HUES48 (cell line): ENCODE measurements at regions not wholly inside any gene's neighbourhood (a gene's known extent, or its start where the extent isn't known, plus 50 kb on each side); places are given as distances from the start of the nearest gene placed in this dataset.
"Not testable (repeated sequence)": the region's sequence is repeated elsewhere in the genome, so short reads cannot be mapped to it uniquely, and the experiment has no call there.

Experiments
- H3K27ac ChIP-seq: one replicate; pipeline ENCODE4 v1.7.0; 2013; ENCODE audit warnings: low read depth, low read length, inconsistent platforms
- H3K27me3 ChIP-seq: 2 replicates; pipeline ENCODE4 v1.6.1; 2013; ENCODE audit warnings: mild to moderate bottlenecking, low read length; ENCODE audit not compliant: control insufficient read depth, insufficient read depth
- H3K36me3 ChIP-seq: 2 replicates; pipeline ENCODE4 v1.6.1; 2013; ENCODE audit warnings: low read length; ENCODE audit not compliant: control insufficient read depth, insufficient read depth
- H3K4me1 ChIP-seq: 2 replicates; pipeline ENCODE4 v1.6.1; 2013; ENCODE audit warnings: mild to moderate bottlenecking, low read length; ENCODE audit not compliant: control insufficient read depth, insufficient read depth
- H3K4me3 ChIP-seq: 2 replicates; pipeline ENCODE4 v1.5.1; 2013; ENCODE audit warnings: mild to moderate bottlenecking, low read depth, low read length
- H3K9ac ChIP-seq: 2 replicates; pipeline ENCODE4 v1.6.1; 2013; ENCODE audit warnings: mild to moderate bottlenecking, low read depth, low read length, moderate library complexity
- H3K9me3 ChIP-seq: 2 replicates; pipeline ENCODE4 v1.6.1; 2013; ENCODE audit warnings: low read length; ENCODE audit not compliant: control insufficient read depth, insufficient read depth

DNA sequence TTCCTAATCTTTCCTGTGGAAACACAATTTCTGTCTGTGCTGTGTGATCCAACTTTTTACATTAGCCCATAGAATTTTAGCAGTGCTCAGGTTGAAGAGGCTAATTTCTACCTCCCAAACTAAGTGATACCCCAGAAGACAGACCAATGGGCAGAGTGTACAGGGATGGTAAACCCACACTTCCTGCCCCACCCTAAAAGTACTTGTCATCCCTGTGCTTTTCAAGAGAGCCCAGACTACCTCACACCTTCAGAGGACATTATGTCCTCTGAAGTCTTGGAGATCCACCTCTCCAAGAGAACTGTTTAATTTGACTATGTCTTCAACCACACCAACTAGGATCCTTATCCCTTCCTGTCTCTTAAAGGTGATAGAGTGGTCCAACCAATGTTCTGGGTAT, 82.0 kb upstream of the ACSL1 start:
- Histone ChIP-seq H3K27me3 (no peaks in the 10 kb centered on the region), H3K36me3 (no peaks in the 10 kb centered on the region), H3K4me3 (no peak overlapping the region), H3K9ac (no peak overlapping the region), H3K9me3 (peaks cover 13% of the 10 kb centered on the region), H3K4me1 (no peaks in the 10 kb centered on the region), H3K27ac (no peak overlapping the region)

DNA sequence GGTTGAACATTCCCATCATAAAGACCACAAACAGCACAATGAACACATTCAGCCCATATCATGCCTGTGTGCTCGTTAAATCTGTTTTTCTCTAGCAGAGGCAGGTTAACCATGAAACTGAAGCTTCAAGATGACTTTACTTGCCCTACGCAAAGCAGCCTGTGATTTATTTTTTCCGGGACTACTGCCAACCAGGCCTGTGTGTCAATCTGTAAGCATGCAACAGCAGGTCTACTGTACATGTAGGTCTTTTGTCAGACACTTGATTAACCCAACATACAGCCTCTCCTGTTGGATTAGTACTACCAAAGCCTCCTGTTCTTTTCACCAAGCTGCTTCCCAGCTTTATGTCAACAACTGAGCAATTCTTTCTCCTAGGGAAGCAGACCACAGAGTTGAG, 85.5 kb upstream of the ACSL1 start:
- H3K4me3 ChIP-seq: no peak overlapping the region
- H3K9ac ChIP-seq: no peak overlapping the region
- H3K9me3 ChIP-seq: peaks cover 22% of the 10 kb centered on the region
- H3K27me3 ChIP-seq: no peaks in the 10 kb centered on the region
- H3K27ac ChIP-seq: no peak overlapping the region
- no peaks in the 10 kb centered on the region for H3K36me3 ChIP-seq
- no peaks in the 10 kb centered on the region for H3K4me1 ChIP-seq

DNA sequence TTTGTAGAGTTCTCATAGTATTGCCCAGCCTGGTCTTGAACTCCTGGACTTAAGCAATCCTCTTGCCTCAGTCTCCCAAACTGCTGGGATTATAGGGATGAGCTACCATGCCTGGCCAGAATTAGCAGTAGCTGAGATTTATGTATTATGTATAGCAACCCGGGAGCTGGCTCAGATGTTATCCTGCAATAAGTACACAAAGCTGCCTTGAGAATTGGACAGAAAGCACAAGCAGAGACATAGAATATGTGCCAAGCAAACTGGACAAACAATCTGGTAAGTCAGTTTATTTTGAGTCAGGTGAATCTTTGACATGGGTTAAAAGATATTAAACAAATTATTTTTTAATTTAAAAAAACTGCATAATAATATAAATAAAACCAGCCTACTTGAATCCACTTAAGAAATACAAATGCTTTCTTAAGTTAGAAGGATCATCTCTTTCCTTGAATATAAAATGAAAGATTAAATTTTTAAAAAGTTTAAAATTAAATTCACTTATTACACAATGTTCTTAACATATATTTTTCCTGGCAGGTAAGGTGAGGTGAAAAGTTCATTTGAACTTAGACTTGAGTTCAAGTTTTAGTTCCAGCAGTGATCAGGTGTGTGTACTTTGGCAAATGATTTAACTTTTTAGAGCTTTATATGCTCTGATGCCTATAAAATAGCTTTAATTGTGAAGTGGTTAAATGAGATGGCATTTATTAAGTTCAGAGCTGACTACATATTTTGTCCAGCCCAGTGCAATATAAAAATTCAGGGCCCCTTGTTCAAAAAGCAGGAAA, 87.8 kb upstream of the ACSL1 start:
- Histone ChIP-seq H3K4me3 (no peak overlapping the region), H3K27ac (no peak overlapping the region), H3K9ac (no peak overlapping the region), H3K9me3 (peaks cover 22% of the 10 kb centered on the region), H3K36me3 (no peaks in the 10 kb centered on the region), H3K27me3 (no peaks in the 10 kb centered on the region), H3K4me1 (no peaks in the 10 kb centered on the region)

DNA sequence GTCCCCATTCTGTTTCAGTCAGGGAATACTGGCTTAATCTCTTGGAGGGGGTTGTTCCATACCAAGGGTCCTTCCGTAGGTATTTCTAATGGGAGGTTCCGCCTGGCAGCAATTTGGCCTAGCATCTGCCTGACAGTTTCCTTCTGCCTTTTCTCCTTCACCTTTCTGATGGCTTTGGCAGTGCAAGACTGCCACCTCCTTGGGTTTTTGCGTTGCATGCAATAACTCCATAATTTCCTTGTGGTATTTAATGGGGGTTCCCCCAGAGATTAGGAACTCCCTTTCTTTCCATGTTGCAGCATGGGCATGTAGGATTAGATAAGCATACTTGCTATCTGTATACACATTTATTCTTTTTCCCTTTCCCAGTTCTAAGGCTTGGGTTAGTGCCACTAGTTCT, 93.0 kb upstream of the ACSL1 start:
- not testable (repeated sequence) for H3K27ac ChIP-seq, H3K4me1 ChIP-seq, H3K27me3 ChIP-seq, H3K4me3 ChIP-seq, H3K9ac ChIP-seq, H3K36me3 ChIP-seq
- peaks cover 11% of the 10 kb centered on the region for H3K9me3 ChIP-seq

DNA sequence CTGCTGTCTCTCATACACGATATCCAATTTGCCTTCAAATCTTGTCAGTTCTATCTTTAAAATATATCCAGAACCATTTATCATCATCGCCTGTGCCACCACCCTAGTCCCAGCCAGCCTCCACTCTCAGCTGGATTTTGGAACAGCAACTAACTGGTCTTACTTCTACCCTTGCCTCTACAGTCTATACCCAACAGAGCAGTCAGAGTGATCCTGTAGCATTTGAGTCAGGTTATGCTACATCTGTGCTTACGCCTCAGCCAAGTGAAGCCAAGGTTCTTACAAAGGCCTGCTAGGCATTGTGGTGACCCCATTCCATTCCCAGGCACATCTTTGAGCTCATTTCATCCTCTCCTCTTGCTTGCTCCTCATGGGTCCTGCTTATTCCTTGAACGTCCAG, 95.7 kb upstream of the ACSL1 start:
- no peaks in the 10 kb centered on the region for H3K4me1 ChIP-seq

DNA sequence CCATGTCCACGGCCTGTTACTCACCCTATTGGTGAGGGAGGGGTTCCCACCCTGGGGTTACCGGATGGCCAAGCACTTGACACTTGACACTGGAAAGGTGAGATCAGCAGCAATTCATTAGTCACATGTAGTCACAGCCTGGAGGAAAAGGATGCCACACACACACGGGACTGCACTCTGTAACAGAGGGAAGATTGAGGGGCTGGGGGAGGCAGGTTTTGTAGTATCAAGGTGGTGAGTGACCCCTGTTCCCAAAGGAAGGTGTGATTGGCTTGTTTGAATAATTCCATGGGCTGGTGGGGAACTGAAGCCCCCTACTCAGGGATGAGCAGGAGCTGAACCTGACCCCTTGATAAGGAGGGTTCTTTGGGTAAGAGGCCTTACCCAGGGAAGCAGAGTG, 96.0 kb upstream of the HELT start:
- Histone ChIP-seq H3K9ac (no peak overlapping the region), H3K36me3 (no peaks in the 10 kb centered on the region), H3K4me3 (no peak overlapping the region), H3K27ac (no peak overlapping the region), H3K9me3 (peaks cover 13% of the 10 kb centered on the region), H3K4me1 (no peaks in the 10 kb centered on the region), H3K27me3 (no peaks in the 10 kb centered on the region)

More for the DNA sequence above, 95.7 kb upstream of the ACSL1 start:
- no peak overlapping the region for H3K4me3 ChIP-seq
- no peaks in the 10 kb centered on the region for H3K36me3 ChIP-seq
- no peak overlapping the region for H3K9ac ChIP-seq
- peaks cover 10% of the 10 kb centered on the region for H3K9me3 ChIP-seq
- no peaks in the 10 kb centered on the region for H3K27me3 ChIP-seq
- H3K27ac ChIP-seq: no peak overlapping the region

DNA sequence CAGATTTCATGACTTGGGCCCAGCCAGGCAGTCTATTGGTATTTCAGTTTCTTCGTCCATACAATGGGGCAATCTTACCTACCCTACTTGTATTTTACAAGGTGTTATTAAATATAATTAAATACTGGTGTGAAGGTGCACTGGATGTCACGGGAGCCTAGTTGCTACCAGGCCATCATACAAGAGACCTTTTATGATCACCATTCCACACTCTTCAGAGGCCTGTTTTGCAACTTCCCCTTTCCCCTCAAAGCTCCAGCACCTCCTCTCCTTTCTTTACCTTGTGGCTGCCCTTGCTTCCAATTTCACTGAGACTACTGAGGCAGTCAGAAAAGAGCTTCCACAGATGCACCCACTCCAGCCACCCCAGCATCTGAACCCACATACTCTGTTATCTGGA, 93.8 kb upstream of the HELT start:
- Histone ChIP-seq H3K27me3 (no peaks in the 10 kb centered on the region), H3K9ac (no peak overlapping the region)

DNA sequence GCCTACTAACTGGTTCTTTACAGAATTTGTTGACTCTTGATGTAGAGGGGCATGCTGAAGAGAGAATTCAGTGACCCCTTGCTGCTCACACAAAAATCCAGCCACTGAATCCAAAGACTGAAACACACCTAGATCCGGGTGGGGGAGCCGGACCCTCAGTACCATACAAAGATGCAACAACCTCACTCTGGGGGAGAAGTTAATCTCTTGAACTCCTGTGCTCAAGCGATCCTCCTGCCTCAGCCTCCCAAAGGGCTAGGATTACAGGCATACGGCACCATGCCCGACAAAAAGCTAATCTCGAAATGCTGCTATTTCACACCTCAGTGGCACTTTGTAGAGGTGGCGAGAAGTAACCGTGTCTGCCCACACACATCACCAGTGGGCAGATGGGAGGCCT, 88.8 kb upstream of the HELT start:
- Histone ChIP-seq H3K9me3 (peaks cover 3% of the 10 kb centered on the region), H3K9ac (no peak overlapping the region), H3K27me3 (no peaks in the 10 kb centered on the region), H3K4me1 (no peaks in the 10 kb centered on the region), H3K27ac (no peak overlapping the region), H3K4me3 (no peak overlapping the region), H3K36me3 (no peaks in the 10 kb centered on the region)

More for the DNA sequence above, 93.8 kb upstream of the HELT start:
- H3K4me1 ChIP-seq: no peaks in the 10 kb centered on the region
- no peak overlapping the region for H3K27ac ChIP-seq
- H3K4me3 ChIP-seq: no peak overlapping the region
- no peaks in the 10 kb centered on the region for H3K36me3 ChIP-seq
- peaks cover 13% of the 10 kb centered on the region for H3K9me3 ChIP-seq

DNA sequence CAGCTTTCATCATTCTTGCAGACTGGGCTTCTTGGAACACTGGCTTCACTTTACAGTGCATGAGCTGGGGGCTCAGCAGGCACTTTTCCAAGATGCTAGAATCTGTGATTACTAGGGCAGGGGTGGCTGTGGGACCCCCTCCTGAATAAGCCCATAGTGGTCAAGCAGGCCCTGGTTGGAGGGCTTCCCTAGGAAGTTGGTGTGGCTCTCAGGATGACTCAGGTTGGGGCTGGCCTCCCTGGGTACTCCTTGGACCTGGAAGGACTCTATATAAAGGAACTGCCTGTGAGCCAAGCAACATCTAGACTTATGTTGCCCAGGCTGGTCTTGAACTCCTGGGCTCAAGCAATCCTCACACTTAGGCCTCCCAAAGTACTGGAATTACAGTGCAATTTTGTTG, 88.3 kb upstream of the HELT start:
- Histone ChIP-seq H3K4me1 (no peaks in the 10 kb centered on the region), H3K27me3 (no peaks in the 10 kb centered on the region), H3K36me3 (no peaks in the 10 kb centered on the region), H3K27ac (no peak overlapping the region), H3K9me3 (peaks cover 3% of the 10 kb centered on the region), H3K9ac (no peak overlapping the region), H3K4me3 (no peak overlapping the region)

DNA sequence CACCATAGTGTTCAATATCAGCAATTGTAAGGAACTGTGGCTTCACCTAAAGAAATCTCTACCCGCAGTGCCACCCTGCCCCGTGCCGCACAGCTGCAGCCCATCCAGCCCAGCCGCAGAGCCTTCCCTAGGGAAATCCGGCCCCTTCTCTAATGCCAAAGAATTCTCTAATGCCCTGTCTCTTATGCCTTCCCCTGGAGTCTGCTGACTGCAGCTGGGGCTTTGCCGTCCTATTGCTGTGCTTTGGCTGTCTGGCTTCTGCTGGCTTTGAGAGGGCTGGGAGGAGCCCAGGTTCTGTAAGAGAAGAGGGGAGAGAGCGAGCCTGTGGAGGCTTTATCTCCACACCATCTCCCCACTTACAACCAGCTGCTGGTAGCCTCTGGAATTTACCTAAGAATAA, 85.9 kb upstream of the HELT start:
- H3K9ac ChIP-seq: no peak overlapping the region
- H3K36me3 ChIP-seq: no peaks in the 10 kb centered on the region
- no peak overlapping the region for H3K4me3 ChIP-seq
- no peak overlapping the region for H3K27ac ChIP-seq
- no peaks in the 10 kb centered on the region; the same call in 1 of the 2 replicates for H3K9me3 ChIP-seq
- peaks cover 4% of the 10 kb centered on the region; the same call in 1 of the 2 replicates for H3K4me1 ChIP-seq
- no peaks in the 10 kb centered on the region for H3K27me3 ChIP-seq

DNA sequence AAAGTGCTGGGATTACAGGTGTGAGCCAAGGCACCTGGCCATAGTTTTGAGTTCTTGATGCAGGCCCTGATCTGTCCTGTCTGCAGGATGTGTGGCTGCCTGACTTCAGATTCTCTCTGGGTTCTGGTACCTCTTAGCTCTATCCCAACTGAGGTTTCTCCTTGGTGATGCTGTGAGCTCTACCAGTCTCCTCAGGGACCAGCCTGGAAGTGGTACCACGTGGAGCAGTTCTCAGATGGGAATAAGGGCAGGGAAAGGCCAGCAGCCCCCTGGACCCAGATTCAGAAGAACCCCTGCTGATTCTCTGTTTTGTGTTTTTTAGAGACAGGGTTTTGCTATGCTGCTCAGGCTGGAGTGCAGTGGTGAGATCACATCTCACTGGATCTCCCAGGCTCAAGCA, 85.0 kb upstream of the HELT start:
- H3K9ac ChIP-seq: no peak overlapping the region
- H3K9me3 ChIP-seq: no peaks in the 10 kb centered on the region
- H3K36me3 ChIP-seq: no peaks in the 10 kb centered on the region
- peaks cover 8% of the 10 kb centered on the region; the same call in 1 of the 2 replicates for H3K4me1 ChIP-seq
- no peak overlapping the region for H3K4me3 ChIP-seq
- H3K27me3 ChIP-seq: no peaks in the 10 kb centered on the region
- no peak overlapping the region for H3K27ac ChIP-seq
